ENCODE measurements at regions not wholly inside any gene's neighbourhood (a gene's known extent, or its start where the extent isn't known, plus 50 kb on each side); places are given as distances from the start of the nearest gene placed in this dataset.

DNA sequence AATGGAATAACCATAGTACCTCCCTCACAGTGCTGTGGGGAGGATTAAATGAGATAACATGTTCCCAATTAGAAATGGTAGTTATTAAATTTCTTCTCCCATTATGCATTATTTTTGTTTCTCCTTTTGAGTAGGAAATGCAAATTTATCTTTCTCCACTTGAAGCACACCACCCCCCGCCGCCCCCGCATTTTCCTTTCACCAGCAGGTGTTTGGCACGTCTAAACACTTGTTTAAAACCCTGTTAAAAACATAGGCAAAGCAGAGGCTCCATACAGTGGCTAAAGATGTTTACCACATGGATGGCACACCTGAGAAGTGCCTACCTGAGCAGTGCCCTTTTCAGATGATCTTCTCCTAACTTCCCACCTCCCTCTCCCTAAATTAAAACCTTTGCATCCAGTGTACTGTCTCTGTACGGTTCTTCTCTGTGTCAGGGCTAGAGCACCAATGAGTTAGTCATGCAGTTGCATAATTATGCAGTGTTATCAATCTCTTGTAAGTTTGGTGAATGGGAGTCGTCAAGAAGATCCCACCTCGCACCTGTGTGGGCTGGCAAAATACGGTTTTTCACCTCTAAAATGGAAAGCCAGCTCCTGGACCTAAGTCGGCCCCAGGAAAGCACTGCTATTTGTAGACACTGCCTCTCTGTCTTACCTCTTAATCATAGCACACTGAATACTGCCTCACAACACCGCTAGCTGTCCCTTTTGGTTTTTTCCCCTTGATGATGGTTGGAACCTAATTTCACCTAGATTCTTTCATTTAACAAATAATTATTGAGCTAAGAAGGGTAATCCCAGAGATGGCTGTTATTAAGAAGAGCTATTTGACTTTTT lies 122.0 kb downstream of the CT47B1 start:
- TF ChIP-seq, protein P1, sequence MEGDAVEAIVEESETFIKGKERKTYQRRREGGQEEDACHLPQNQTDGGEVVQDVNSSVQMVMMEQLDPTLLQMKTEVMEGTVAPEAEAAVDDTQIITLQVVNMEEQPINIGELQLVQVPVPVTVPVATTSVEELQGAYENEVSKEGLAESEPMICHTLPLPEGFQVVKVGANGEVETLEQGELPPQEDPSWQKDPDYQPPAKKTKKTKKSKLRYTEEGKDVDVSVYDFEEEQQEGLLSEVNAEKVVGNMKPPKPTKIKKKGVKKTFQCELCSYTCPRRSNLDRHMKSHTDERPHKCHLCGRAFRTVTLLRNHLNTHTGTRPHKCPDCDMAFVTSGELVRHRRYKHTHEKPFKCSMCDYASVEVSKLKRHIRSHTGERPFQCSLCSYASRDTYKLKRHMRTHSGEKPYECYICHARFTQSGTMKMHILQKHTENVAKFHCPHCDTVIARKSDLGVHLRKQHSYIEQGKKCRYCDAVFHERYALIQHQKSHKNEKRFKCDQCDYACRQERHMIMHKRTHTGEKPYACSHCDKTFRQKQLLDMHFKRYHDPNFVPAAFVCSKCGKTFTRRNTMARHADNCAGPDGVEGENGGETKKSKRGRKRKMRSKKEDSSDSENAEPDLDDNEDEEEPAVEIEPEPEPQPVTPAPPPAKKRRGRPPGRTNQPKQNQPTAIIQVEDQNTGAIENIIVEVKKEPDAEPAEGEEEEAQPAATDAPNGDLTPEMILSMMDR (conservative IDR thresholded peaks at IDR 0.05), result no peak
- no peak for TF ChIP-seq ZFX (IDR thresholded peaks at IDR 0.05)

DNA sequence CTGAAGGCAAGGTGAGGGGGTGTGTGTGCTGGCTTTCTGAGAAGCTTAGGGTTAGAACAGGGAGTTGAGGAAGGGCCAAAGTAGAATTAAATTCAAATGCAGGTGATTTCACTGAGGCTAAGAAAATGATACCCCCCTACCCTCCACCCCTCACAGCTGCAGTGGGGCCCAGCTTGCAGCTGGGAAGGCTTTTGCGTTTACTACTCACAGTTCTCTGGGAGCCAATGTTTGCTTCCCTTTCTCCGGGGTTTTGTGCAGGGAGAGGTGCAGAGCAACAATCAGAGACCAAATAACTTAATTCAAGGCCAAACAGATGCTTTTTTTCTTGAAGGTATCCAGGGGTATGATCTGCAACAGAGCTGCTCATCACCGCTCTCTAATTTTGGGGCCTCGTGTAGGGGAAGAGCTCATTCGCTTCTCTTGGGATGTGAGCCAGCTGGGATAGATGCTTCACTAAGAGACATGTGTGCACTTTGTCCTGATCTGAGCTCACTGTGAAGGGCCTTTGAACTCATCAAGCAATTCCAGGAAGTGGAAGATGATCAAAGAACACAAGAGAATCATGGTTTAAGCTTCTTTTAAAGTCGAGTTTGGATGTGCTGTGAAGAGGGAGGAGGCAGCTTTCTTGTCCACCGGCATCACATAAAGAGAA lies 122.7 kb upstream of the C1GALT1C1 start:
- H3K27ac ChIP-seq, result no peak overlapping the region
- no peak for TF ChIP-seq ZFX (IDR thresholded peaks at IDR 0.05)
- TF ChIP-seq, protein P1 (conservative IDR thresholded peaks at IDR 0.05), result no peak

More for the DNA sequence above, 122.0 kb downstream of the CT47B1 start:
- H3K27ac ChIP-seq, result no peak overlapping the region

DNA sequence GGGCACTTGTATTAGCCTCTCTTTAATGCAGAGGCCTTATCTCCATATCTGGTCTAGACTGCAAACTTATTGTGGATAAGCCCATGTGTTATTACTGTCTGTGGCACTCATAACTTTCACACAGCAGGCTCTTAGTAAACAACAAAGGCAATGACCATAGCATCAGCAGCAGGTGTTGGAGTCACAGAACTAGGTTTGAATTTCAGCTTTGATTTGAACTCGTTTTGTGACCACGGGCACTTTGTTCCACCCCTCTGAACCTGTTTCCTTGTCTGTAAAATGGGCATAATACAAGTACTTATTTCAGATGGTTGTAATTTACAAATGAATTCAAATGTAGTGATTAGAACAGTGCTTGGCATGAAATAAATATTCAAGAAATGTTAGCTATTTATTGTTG lies 121.8 kb upstream of the C1GALT1C1 start:
- H3K27ac ChIP-seq, result no peak overlapping the region
- TF ChIP-seq ZFX (IDR thresholded peaks at IDR 0.05), result no peak
- TF ChIP-seq, protein P1 (conservative IDR thresholded peaks at IDR 0.05), result no peak

DNA sequence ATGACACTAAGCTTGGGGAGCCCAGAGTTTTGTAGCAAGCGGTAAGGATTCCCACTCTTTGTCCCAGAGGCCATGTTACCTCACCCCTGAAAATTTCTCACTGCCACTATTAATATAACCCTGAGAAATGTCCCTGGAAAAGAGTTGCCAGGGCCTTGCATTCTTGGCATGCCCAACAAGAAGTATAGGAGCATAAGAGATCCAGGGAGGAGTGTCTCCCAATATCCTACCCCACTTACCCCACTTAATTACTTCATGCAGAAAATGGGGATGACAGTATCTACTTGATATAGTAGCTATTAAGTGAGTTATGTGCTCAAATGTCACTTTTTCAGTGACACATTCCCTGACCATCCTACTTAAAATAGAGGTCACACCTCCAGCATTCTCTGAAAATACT lies 120.5 kb upstream of the C1GALT1C1 start:
- H3K27ac ChIP-seq, result no peak overlapping the region
- no peak for TF ChIP-seq ZFX (IDR thresholded peaks at IDR 0.05)
- TF ChIP-seq, protein P1 (conservative IDR thresholded peaks at IDR 0.05), result no peak

DNA sequence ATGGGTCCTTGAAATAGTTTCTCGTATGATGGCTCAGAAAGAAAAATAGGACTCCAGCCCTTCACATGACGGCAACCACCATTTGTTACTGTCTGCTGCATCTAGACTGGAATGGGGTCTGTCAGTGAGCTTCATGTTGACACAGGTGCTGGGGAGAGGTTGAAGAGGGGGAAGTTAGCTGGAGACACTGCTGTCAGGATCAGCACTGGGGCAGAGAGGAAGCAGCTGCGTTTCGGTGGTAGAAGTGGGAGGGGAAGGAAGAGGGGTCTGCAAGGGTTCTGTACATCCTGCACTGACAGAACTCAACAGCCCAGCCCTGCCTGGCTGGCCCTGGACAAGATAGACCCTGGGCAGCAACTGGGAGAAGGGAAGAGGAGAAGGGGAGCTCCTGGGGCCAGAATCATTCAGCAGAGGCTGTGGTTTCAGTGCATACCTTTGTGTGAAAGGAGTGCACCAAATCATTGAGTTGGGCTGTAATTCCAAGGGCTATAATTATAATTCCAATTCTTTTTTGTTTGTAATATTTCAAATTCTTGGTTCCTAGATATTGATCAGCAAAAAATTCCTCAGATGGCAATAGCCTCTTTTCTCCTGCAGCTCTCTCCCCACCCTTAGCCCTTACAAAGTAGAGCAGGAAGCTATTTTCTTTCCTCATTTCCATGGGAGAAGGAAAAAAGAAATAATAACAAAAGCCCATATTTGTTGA lies 119.4 kb upstream of the C1GALT1C1 start:
- no peak overlapping the region for H3K27ac ChIP-seq
- TF ChIP-seq, protein P1 (conservative IDR thresholded peaks at IDR 0.05), result no peak
- TF ChIP-seq ZFX (IDR thresholded peaks at IDR 0.05), result no peak

DNA sequence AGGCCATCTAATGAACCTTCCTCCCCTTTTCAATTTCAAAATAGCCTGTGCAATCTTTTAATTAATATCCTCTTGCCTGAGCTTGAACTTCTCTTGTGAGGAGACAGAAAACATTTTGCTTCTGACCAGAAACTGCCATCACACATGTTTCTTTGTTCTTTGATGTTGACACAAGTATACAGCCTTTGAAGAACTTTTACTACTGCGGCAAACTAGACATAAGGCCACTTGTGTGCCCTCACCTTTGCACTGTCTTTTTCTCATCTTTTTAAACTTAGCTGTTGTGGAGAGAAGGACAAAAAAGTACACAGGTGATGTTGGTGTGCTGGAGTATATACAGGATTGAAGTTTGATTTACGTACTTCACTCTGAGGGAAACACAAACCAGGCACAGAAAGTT lies 116.3 kb upstream of the C1GALT1C1 start:
- no peak for TF ChIP-seq ZFX (IDR thresholded peaks at IDR 0.05)
- TF ChIP-seq, protein P1 (conservative IDR thresholded peaks at IDR 0.05), result no peak
- no peak overlapping the region for H3K27ac ChIP-seq
